Psoas muscle (tissue), 7 donors: ENCODE measurements at regions not wholly inside any gene's neighbourhood (a gene's known extent, or its start where the extent isn't known, plus 50 kb on each side); places are given as distances from the start of the nearest gene placed in this dataset.
"Not testable (repeated sequence)": the region's sequence is repeated elsewhere in the genome, so short reads cannot be mapped to it uniquely, and the experiment has no call there.

Experiments used
- ATAC-seq, 4 donors: fragments of 200-7000 bp; cut with Tn5 transposase; one replicate each; pipeline ENCODE4 v1.9.1; 2020; ENCODE audit warnings: moderate library complexity in 3 of 4, mild to moderate bottlenecking in 2 of 4
- DNase-seq, 2 donors: peaks; one replicate each; pipeline ENCODE4 v3.0.0-alpha.2; 2020
- H3K27ac ChIP-seq: fragments of 200-600 bp; one replicate; pipeline ENCODE4 v1.8.0; 2022
- H3K27me3 ChIP-seq, 3 donors: fragments of 200-600 bp in 1 of 3; one replicate each; pipeline versions ENCODE4 v1.6.1 to v1.8.0; 2013 to 2022; ENCODE audit warnings: low read length in 2 of 3, mild to moderate bottlenecking in 2 of 3, moderate library complexity in 1 of 3; ENCODE audit not compliant: insufficient read depth in 3 of 3
- H3K36me3 ChIP-seq, 2 donors: fragments of 200-600 bp in 1 of 2; one replicate each; pipeline versions ENCODE4 v1.6.1 to v1.8.0; 2013 to 2022; ENCODE audit warnings: low read depth in 1 of 2, mild to moderate bottlenecking in 1 of 2, moderate library complexity in 1 of 2; ENCODE audit not compliant: insufficient read depth in 1 of 2
- H3K4me1 ChIP-seq: fragments of 200-600 bp; one replicate; pipeline ENCODE4 v1.8.0; 2022
- H3K4me3 ChIP-seq: fragments of 200-600 bp; one replicate; pipeline ENCODE4 v1.8.0; 2022; ENCODE audit warnings: mild to moderate bottlenecking
- H3K9me3 ChIP-seq: fragments of 200-600 bp; one replicate; pipeline ENCODE4 v1.8.0; 2022
- CTCF ChIP-seq: fragments of 200-600 bp; IDR thresholded peaks from one replicate; pipeline ENCODE4 v1.8.0; 2022; ENCODE audit warnings: antibody characterized with exemption
- WGBS, 3 donors: extraction: QIAGEN DNeasy Blood & Tissue Kit; methylation state at CpG; one replicate each; pipeline versions ENCODE4 v1.1.6 to v1.1.7; 2013; 5-methylcytosine and 5-hydroxymethylcytosine counted together
- intact Hi-C, 2 donors: fragments of 100-400 bp; cut with DNase I; formaldehyde crosslinking; loops; one replicate each; pipeline versions ENCODE4 v1.11.0 to v1.14.2; 2022
- donor health status: healthy with polysubstance abuse.
- donor health status: DM: no; HTN: no; CAD: no; lungs with moderate emphysema.
- donor health status: Bipolar disorder and iron deficiency.
- donor health status: healthy.
- donor health status: DM: yes; HTN: yes; CAD: no.
- donor health status: DM: no; HTN: no; CAD: no.
- donor health status: DM: yes; HTN: yes; CAD: no.

- Histone ChIP-seq H3K27me3 (no peaks in the 10 kb centered on the region), H3K36me3 (no peaks in the 10 kb centered on the region), H3K4me1 (no peaks in the 10 kb centered on the region), H3K9me3 (no peaks in the 10 kb centered on the region), H3K4me3 (no peak overlapping the region), H3K27ac (no peak overlapping the region)
- 33 to 44% (median 37%) methylated on average over 2 of the region's 2 CpGs for WGBS, 3 donors
- ATAC-seq: no peak
- intact Hi-C loops: no loop called here
- DNase-seq: no peak
- TF ChIP-seq CTCF: no peak
Observed at GRCh38 chr12:88362439-88362838, 217.8 kb downstream of the KITLG start.

GRCh38 chr12:88365403-88365802, 214.9 kb downstream of the KITLG start:
- ATAC-seq: no peak
- no peaks in the 10 kb centered on the region for H3K4me1 ChIP-seq
- intact Hi-C loops: no loop called here
- H3K4me3 ChIP-seq: no peak overlapping the region
- WGBS, 3 donors: 83 to 89% (median 84%) methylated on average over 3 of the region's 3 CpGs
- no peaks in the 10 kb centered on the region for H3K9me3 ChIP-seq
- no peak for DNase-seq
- no peaks in the 10 kb centered on the region for H3K27me3 ChIP-seq
- no peak for TF ChIP-seq CTCF
- H3K27ac ChIP-seq: no peak overlapping the region
- no peaks in the 10 kb centered on the region for H3K36me3 ChIP-seq

- 57 to 72% (median 69%) methylated on average over 4 of the region's 4 CpGs for WGBS, 3 donors
- no peak for ATAC-seq
- intact Hi-C loops: no loop called here
- H3K36me3 ChIP-seq: no peaks in the 10 kb centered on the region
- H3K9me3 ChIP-seq: no peaks in the 10 kb centered on the region
- no peak for DNase-seq
- H3K27me3 ChIP-seq: no peaks in the 10 kb centered on the region
- no peak overlapping the region for H3K4me3 ChIP-seq
- H3K4me1 ChIP-seq: no peaks in the 10 kb centered on the region
- H3K27ac ChIP-seq: no peak overlapping the region
- TF ChIP-seq CTCF: no peak
Observed at GRCh38 chr12:88366101-88366500, 214.2 kb downstream of the KITLG start.

GRCh38 chr12:88367231-88367630, 213.0 kb downstream of the KITLG start:
- H3K4me1 ChIP-seq: no peaks in the 10 kb centered on the region
- intact Hi-C loops: no loop called here
- H3K36me3 ChIP-seq: no peaks in the 10 kb centered on the region
- no peak overlapping the region for H3K27ac ChIP-seq
- DNase-seq (no peak), ATAC-seq (no peak)
- H3K4me3 ChIP-seq: no peak overlapping the region
- no peaks in the 10 kb centered on the region for H3K27me3 ChIP-seq
- H3K9me3 ChIP-seq: no peaks in the 10 kb centered on the region
- TF ChIP-seq CTCF: no peak

GRCh38 chr12:88368077-88368476, 212.2 kb downstream of the KITLG start:
- H3K27me3 ChIP-seq, H3K9me3 ChIP-seq, H3K4me1 ChIP-seq, intact Hi-C loops, ATAC-seq, H3K27ac ChIP-seq, DNase-seq, H3K36me3 ChIP-seq, H3K4me3 ChIP-seq: not testable (repeated sequence)
- WGBS, 3 donors: 77 to 82% (median 79%) methylated on average over 5 of the region's 5 CpGs
